ENCODE measurements at regions not wholly inside any gene's neighbourhood (a gene's known extent, or its start where the extent isn't known, plus 50 kb on each side); places are given as distances from the start of the nearest gene placed in this dataset.

- no peak overlapping the region for H3K27ac ChIP-seq (ENCODE audit: low read depth, low read length)
- WGBS, 3 donors, result 76 to 91% (median 77%) methylated on average over 8 of the region's 8 CpGs
Observed at GRCh38 chr5:43981556-43981955, 378.6 kb downstream of the NNT start.

- H3K27ac ChIP-seq (ENCODE audit: low read depth, low read length), result no peak overlapping the region
- whole genome bisulfite sequencing, 3 donors, result 78 to 85% (median 81%) methylated on average over 2 of the region's 2 CpGs
Observed at GRCh38 chr5:43973908-43974307, 370.9 kb downstream of the NNT start.

GRCh38 chr5:43973318-43973717 is 370.3 kb downstream of the NNT start:
- WGBS, 3 donors, result 57 to 76% (median 70%) methylated on average over 2 of the region's 2 CpGs
- H3K27ac ChIP-seq (ENCODE audit: low read depth, low read length), result no peak overlapping the region

DNA sequence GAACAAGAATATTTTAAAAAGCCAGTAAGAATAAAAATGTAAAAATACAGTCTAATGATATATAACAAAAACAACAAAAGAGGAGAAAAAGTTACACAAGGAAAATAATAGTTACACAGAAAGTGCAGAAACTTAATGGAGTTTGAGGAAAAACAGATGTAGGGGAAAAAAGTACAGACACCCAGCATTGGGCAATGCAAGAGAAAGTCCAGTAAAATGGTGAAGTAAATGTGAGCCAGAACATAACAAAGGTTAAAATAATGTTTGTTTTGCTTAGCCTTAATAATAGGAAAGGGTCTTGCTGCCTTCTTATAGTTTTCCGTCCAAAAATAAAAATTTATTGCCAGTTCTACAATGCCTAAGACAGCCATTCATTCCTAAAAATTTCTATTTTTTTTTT is 364.2 kb downstream of the NNT start:
- H3K27ac ChIP-seq (ENCODE audit: low read depth, low read length), result no peak overlapping the region
- WGBS, 3 donors, result 50 to 68% (median 57%) methylated on average over 1 of the region's 1 CpG

- H3K27ac ChIP-seq (ENCODE audit: low read depth, low read length), result no peak overlapping the region
- WGBS, 3 donors, result 63 to 81% (median 75%) methylated on average over 2 of the region's 2 CpGs
Observed at GRCh38 chr5:43959144-43959543, 356.2 kb downstream of the NNT start.

GRCh38 chr5:43947935-43948334 is 345.0 kb downstream of the NNT start:
- WGBS, 3 donors, result 43 to 59% (median 45%) methylated on average over 2 of the region's 2 CpGs
- H3K27ac ChIP-seq (ENCODE audit: low read depth, low read length), result no peak overlapping the region

GRCh38 chr5:43941806-43942205 is 338.8 kb downstream of the NNT start:
- WGBS, 3 donors, result 95 to 97% (median 97%) methylated on average over 1 of the region's 1 CpG
- no peak overlapping the region for H3K27ac ChIP-seq (ENCODE audit: low read depth, low read length)

GRCh38 chr5:43940562-43940961 is 337.6 kb downstream of the NNT start:
- WGBS, 3 donors, result 74 to 87% (median 78%) methylated on average over 2 of the region's 2 CpGs

GRCh38 chr5:43926923-43927322 is 323.9 kb downstream of the NNT start:
- WGBS, 3 donors, result 23 to 41% (median 40%) methylated on average over 2 of the region's 2 CpGs
- no peak overlapping the region for H3K27ac ChIP-seq (ENCODE audit: low read depth, low read length)

More at GRCh38 chr5:43940562-43940961, 337.6 kb downstream of the NNT start:
- H3K27ac ChIP-seq (ENCODE audit: low read depth, low read length), result no peak overlapping the region

DNA sequence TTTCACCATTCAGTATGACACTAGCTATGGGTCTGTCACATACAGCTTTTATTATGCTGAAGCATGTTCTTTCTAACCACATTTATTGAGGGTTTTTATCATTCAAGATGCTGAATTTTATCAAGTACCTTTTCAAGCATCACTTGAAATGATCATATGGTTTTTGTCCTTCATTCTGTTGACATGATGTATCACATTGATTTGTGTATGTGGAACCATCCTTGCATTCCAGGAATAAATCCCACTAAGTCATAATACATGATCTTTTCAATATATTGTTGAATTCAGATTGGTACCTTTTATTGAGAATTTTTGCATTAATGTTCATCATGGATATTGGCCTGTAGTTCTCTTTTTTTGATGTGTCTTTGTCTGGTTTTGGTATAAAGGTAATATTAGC is 317.4 kb downstream of the NNT start:
- H3K27ac ChIP-seq (ENCODE audit: low read depth, low read length), result no peak overlapping the region

DNA sequence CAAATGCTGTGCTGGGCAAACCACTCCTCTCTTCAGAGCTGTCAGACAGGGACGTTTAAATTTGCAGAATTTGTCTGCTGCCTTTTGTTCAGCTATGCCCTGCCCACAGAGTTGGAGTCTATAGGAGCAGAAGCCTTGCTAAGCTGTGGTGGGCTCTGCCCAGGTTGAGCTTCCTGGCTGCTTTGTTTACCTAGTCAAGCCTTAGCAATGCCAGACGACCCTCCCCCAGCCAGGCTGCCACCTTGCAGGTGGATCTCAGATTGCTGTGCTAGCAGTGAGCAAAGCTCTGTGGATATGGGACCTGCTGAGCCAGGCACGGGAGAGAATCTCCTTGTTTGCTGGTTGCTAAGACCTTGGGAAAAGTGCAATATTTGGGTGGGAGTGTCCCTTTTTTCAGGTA is 314.9 kb downstream of the NNT start:
- H3K27ac ChIP-seq (ENCODE audit: low read depth, low read length), result no peak overlapping the region
- 49 to 67% (median 55%) methylated on average over 3 of the region's 3 CpGs for WGBS, 3 donors

DNA sequence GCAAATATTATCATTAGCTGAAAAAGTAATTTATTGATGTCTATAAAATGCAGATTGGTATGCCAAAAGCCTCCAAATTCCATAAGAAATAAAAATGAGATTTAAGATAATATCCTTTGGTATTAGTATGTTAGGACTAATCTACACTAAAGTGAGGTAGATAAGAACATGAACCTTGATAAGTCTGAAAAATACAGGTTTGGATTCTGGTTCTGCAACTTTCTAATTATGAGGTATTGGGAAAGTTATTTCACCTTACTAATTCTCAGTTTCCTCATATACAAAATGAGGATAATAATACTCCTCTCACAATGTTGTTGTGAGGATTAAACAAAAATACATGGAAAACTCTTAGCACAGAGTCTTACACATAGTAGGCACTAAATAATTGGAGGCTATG is 300.1 kb downstream of the NNT start:
- H3K27ac ChIP-seq (ENCODE audit: low read depth, low read length), result no peak overlapping the region

- WGBS, 3 donors, result 83 to 86% (median 86%) methylated on average over 1 of the region's 1 CpG
Observed at GRCh38 chr5:43900974-43901373, 298.0 kb downstream of the NNT start.

GRCh38 chr5:43895876-43896275 is 292.9 kb downstream of the NNT start:
- H3K27ac ChIP-seq (ENCODE audit: low read depth, low read length), result no peak overlapping the region
- 84 to 97% (median 90%) methylated on average over 1 of the region's 1 CpG for WGBS, 3 donors

More at GRCh38 chr5:43900974-43901373, 298.0 kb downstream of the NNT start:
- H3K27ac ChIP-seq (ENCODE audit: low read depth, low read length), result no peak overlapping the region

DNA sequence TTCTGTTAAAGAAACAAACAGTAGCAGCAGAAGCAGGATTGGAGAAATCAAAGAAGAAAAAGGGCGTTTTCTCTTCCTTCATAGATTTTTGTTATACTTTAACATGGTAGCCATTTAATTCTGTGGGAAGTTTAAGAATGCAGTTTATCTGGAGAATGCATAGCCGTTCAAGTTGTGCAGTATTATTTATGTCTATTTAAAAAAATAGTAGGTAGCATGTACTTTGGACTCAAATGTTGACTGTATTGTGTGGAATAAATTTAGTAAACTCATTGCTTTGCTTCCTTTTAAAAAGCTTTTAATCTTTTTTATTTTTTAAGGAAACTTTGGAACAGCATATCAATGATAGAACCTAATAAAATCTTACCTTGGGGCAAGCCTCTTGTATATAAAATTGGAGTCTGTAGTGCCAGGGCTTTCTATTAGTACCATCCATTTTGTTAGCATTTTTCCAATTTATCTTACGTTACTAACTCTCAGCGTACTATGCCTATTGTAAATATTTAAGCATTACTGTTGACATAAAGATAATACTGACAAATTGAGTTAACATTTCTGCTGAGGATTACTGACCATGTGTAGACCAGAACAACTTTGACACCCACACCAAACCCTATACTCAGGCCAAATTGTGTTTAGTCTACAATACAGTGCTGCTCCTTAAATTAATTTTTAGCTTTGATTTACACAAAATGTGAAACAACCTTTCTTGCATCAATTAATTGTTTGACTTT is 291.1 kb downstream of the NNT start:
- H3K27ac ChIP-seq (ENCODE audit: low read depth, low read length), result no peak overlapping the region

DNA sequence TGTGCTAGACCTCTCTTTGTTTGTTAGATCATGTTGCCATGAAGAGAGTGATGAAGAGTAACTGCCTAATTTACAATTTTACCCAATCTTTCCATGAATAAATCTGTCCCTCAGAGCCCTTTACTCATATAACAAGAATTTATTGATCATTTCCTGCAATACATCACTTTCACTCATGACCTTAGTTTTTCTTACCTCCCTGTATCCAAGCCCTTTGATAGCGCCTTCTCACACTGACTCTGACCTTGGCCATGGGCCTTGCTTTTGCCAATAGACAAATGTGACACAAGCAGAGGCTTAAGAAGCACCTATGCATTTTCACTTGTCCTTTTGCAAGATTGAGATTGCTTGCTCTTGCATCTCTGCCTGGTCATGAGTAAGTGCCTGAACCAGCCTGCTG is 288.1 kb downstream of the NNT start:
- no peak overlapping the region for H3K27ac ChIP-seq (ENCODE audit: low read depth, low read length)
- 45 to 90% (median 67%) methylated on average over 1 of the region's 1 CpG for WGBS, 3 donors

More for the DNA sequence above, 291.1 kb downstream of the NNT start:
- 30 to 81% (median 78%) methylated on average over 4 of the region's 4 CpGs for WGBS, 3 donors

- 50 to 86% (median 74%) methylated on average over 1 of the region's 1 CpG for WGBS, 3 donors
- H3K27ac ChIP-seq (ENCODE audit: low read depth, low read length), result no peak overlapping the region
Observed at GRCh38 chr5:43889233-43889632, 286.3 kb downstream of the NNT start.

GRCh38 chr5:43875741-43876140 is 272.8 kb downstream of the NNT start:
- WGBS, 3 donors, result 86 to 90% (median 86%) methylated on average over 1 of the region's 1 CpG
- H3K27ac ChIP-seq (ENCODE audit: low read depth, low read length), result no peak overlapping the region

DNA sequence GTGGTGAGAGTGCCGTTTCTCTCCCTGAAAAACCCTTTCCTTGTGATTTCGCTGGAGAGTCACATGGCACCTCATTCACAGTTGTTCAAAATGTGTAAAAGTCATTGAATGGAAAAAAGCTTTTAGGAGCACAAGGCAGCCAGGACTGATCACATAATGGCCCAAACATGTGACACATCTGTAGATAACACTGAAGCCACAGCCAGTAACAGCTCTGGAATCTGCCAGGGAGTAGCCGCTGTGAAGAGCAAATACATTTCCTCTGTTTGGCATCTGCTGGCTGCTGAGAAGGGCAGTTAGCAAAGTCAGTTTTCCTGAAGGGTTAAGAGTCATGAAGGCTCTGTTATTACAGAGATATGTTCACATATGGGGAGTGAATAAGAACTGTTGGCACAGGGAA is 271.8 kb downstream of the NNT start:
- WGBS, 3 donors, result 50 to 66% (median 65%) methylated on average over 3 of the region's 3 CpGs

GRCh38 chr5:43873791-43874190 is 270.8 kb downstream of the NNT start:
- 44 to 59% (median 58%) methylated on average over 1 of the region's 1 CpG for WGBS, 3 donors
- no peak overlapping the region for H3K27ac ChIP-seq (ENCODE audit: low read depth, low read length)

More for the DNA sequence above, 271.8 kb downstream of the NNT start:
- no peak overlapping the region for H3K27ac ChIP-seq (ENCODE audit: low read depth, low read length)

GRCh38 chr5:43859309-43859708 is 256.3 kb downstream of the NNT start:
- no peak overlapping the region for H3K27ac ChIP-seq (ENCODE audit: low read depth, low read length)

All from adipose tissue (tissue), 3 donors.